SK-N-SH treated with all-trans-retinoic acid at 6 μM for 48 hours (cell line): ENCODE measurements at regions not wholly inside any gene's neighbourhood (a gene's known extent, or its start where the extent isn't known, plus 50 kb on each side); places are given as distances from the start of the nearest gene placed in this dataset.

ENCODE experiments used
- ATAC-seq: fragments of 200-7000 bp; cut with Tn5 transposase; 3 replicates; pipeline ENCODE4 v1.9.1; 2020; ENCODE audit warnings: mild to moderate bottlenecking, moderate library complexity
- ARNTL ChIP-seq: fragments of 450-650 bp; formaldehyde crosslinking; IDR thresholded peaks from 2 replicates; pipeline ENCODE4 v1.5.0; 2020; ENCODE audit warnings: low read depth, mild to moderate bottlenecking, moderate library complexity, borderline replicate concordance
- BACH2 ChIP-seq: fragments of 250-450 bp; sonication (Bioruptor Pico); IDR thresholded peaks from 2 replicates; pipeline ENCODE4 v1.9.0; 2021; ENCODE audit warnings: mild to moderate bottlenecking, borderline replicate concordance
- CSDC2 ChIP-seq: fragments of 250-450 bp; sonication (Bioruptor Pico); IDR thresholded peaks from 2 replicates; pipeline ENCODE4 v1.5.0; 2020; ENCODE audit warnings: mild to moderate bottlenecking, moderate library complexity
- ESRRG ChIP-seq: fragments of 250-450 bp; sonication (Bioruptor Pico); IDR thresholded peaks from 2 replicates; pipeline ENCODE4 v1.6.1; 2021; ENCODE audit warnings: mild to moderate bottlenecking
- GLIS3 ChIP-seq: fragments of 250-450 bp; sonication (Bioruptor Pico); IDR thresholded peaks from 2 replicates; pipeline ENCODE4 v1.5.0; 2020; ENCODE audit warnings: mild to moderate bottlenecking, moderate library complexity
- ISL1 ChIP-seq: fragments of 250-450 bp; sonication (Bioruptor Pico); IDR thresholded peaks from 2 replicates; pipeline ENCODE4 v2.1.2; 2022; ENCODE audit warnings: mild to moderate bottlenecking, moderate library complexity
- OSR1 ChIP-seq: fragments of 250-450 bp; sonication (Bioruptor Pico); IDR thresholded peaks from 2 replicates; pipeline ENCODE4 v1.8.0; 2022; ENCODE audit warnings: moderate library complexity, mild to moderate bottlenecking, inconsistent platforms
- PPARA ChIP-seq: fragments of 250-450 bp; sonication (Bioruptor Pico); IDR thresholded peaks from 2 replicates; pipeline ENCODE4 v1.5.0; 2020; ENCODE audit warnings: mild to moderate bottlenecking, borderline replicate concordance
- RARB ChIP-seq: fragments of 250-450 bp; sonication (Bioruptor Pico); IDR thresholded peaks from 2 replicates; pipeline ENCODE4 v1.8.0; 2021; ENCODE audit warnings: mild to moderate bottlenecking, moderate library complexity
- SNAI2 ChIP-seq: fragments of 250-450 bp; sonication (Bioruptor Pico); IDR thresholded peaks from 2 replicates; pipeline ENCODE4 v1.5.0; 2020; ENCODE audit warnings: mild to moderate bottlenecking, moderate library complexity
- TCF4 ChIP-seq: fragments of 250-450 bp; sonication (Bioruptor Pico); IDR thresholded peaks from 2 replicates; pipeline ENCODE4 v1.8.0; 2021; ENCODE audit warnings: mild to moderate bottlenecking, moderate library complexity, borderline replicate concordance
- TOX ChIP-seq: fragments of 250-450 bp; sonication (Bioruptor Pico); IDR thresholded peaks from 2 replicates; pipeline ENCODE4 v1.8.0; 2021; ENCODE audit warnings: mild to moderate bottlenecking, moderate library complexity, borderline replicate concordance
- ZC3H10 ChIP-seq: fragments of 250-450 bp; sonication (Bioruptor Pico); IDR thresholded peaks from 2 replicates; pipeline ENCODE4 v1.5.1; 2021; ENCODE audit warnings: mild to moderate bottlenecking, moderate library complexity
- ZFP3 ChIP-seq: fragments of 250-450 bp; sonication (Bioruptor Pico); IDR thresholded peaks from 2 replicates; pipeline ENCODE4 v1.5.0; 2020; ENCODE audit warnings: mild to moderate bottlenecking, moderate library complexity
- ZFP30 ChIP-seq: fragments of 450-650 bp; formaldehyde crosslinking; IDR thresholded peaks from 2 replicates; pipeline ENCODE4 v1.5.0; 2022; ENCODE audit warnings: mild to moderate bottlenecking, moderate library complexity
- ZNF565 ChIP-seq: fragments of 450-650 bp; formaldehyde crosslinking; conservative IDR thresholded peaks from 2 replicates; pipeline ENCODE4 v1.5.0; 2020; ENCODE audit warnings: low read depth, mild to moderate bottlenecking, moderate library complexity
- ZNF70 ChIP-seq: fragments of 450-650 bp; formaldehyde crosslinking; IDR thresholded peaks from 2 replicates; pipeline ENCODE4 v1.5.0; 2020; ENCODE audit warnings: mild to moderate bottlenecking, moderate library complexity
- ZNF8 ChIP-seq: fragments of 450-650 bp; formaldehyde crosslinking; IDR thresholded peaks from 2 replicates; pipeline ENCODE4 v1.5.0; 2020; ENCODE audit warnings: mild to moderate bottlenecking, moderate library complexity
- TF ChIP-seq, protein P1 (sequence below): fragments of 250-450 bp; sonication (Bioruptor Pico); IDR thresholded peaks from 2 replicates; pipeline ENCODE4 v1.5.0; 2020; ENCODE audit warnings: mild to moderate bottlenecking, moderate library complexity
- TF ChIP-seq, protein P2 (sequence below): fragments of 250-450 bp; sonication (Bioruptor Pico); IDR thresholded peaks from 2 replicates; pipeline ENCODE4 v1.8.0; 2020; ENCODE audit warnings: mild to moderate bottlenecking, moderate library complexity, borderline replicate concordance
- TF ChIP-seq, protein P3 (sequence below): fragments of 250-450 bp; sonication (Bioruptor Pico); IDR thresholded peaks from 2 replicates; pipeline ENCODE4 v1.5.1; 2020; ENCODE audit warnings: low read depth, mild to moderate bottlenecking, moderate library complexity
- TF ChIP-seq, protein P4 (sequence below): fragments of 250-450 bp; sonication (Bioruptor Pico); IDR thresholded peaks from 2 replicates; pipeline ENCODE4 v1.5.1; 2021; ENCODE audit warnings: mild to moderate bottlenecking, moderate library complexity
- TF ChIP-seq, protein P5 (sequence below): fragments of 250-450 bp; sonication (Bioruptor Pico); IDR thresholded peaks from 2 replicates; pipeline ENCODE4 v1.8.0; 2021; ENCODE audit warnings: low read depth, mild to moderate bottlenecking, moderate library complexity, borderline replicate concordance

DNA sequence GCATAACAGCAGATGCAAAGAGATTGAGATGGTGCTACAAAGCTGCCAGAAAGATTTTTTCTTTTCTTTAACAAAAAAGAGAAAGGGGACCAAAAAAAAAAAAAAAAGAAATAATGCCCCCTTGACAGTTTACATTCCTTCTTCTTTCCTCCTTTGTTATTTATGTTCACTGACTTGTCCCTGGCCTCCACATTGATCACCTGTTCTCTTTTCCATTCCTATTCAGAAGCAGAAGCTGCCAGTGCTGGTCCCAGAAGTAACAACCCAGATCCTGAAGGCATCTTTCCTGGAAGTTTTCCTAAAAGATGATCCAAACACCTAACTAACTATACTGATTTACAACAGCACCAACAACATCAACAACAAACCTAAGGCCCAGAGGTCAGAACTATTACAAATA is 728.1 kb downstream of the KCNJ2 start:
- TF ChIP-seq PPARA (no peak), BACH2 (no peak), ARNTL (CRISPR knock-in tag) (no peak), ZC3H10 (CRISPR knock-in tag) (no peak)
- no peak for ATAC-seq

DNA sequence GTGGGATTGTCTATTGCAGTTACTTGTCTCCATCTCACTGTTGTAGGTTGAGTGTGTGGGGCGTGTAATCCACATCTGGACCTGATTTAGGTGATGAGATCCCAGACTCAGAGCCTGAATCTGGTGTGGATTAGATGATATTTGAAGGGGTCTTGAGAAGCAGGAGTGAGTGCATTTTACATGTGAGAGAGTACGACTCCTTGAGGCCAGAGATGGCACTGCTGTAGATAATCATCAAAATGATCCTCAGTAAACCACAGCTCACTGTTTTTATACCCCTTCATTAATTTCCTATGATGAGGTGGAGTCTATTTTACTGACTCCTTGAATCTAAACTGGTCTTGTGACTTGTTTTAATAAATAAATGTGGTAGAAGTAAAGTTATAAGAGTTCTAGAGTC is 732.5 kb downstream of the KCNJ2 start:
- ATAC-seq = no peak
- TF ChIP-seq, protein P1, sequence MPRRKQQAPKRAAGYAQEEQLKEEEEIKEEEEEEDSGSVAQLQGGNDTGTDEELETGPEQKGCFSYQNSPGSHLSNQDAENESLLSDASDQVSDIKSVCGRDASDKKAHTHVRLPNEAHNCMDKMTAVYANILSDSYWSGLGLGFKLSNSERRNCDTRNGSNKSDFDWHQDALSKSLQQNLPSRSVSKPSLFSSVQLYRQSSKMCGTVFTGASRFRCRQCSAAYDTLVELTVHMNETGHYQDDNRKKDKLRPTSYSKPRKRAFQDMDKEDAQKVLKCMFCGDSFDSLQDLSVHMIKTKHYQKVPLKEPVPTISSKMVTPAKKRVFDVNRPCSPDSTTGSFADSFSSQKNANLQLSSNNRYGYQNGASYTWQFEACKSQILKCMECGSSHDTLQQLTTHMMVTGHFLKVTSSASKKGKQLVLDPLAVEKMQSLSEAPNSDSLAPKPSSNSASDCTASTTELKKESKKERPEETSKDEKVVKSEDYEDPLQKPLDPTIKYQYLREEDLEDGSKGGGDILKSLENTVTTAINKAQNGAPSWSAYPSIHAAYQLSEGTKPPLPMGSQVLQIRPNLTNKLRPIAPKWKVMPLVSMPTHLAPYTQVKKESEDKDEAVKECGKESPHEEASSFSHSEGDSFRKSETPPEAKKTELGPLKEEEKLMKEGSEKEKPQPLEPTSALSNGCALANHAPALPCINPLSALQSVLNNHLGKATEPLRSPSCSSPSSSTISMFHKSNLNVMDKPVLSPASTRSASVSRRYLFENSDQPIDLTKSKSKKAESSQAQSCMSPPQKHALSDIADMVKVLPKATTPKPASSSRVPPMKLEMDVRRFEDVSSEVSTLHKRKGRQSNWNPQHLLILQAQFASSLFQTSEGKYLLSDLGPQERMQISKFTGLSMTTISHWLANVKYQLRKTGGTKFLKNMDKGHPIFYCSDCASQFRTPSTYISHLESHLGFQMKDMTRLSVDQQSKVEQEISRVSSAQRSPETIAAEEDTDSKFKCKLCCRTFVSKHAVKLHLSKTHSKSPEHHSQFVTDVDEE (CRISPR knock-in tag) = no peak
- TF ChIP-seq BACH2 (no peak), ZNF565 (CRISPR knock-in tag) (no peak), ARNTL (CRISPR knock-in tag) (no peak), TOX (no peak), PPARA (no peak), ZFP30 (CRISPR knock-in tag) (no peak), RARB (CRISPR knock-in tag) (no peak), ESRRG (CRISPR knock-in tag) (no peak), OSR1 (CRISPR knock-in tag) (no peak), ZFP3 (CRISPR knock-in tag) (no peak), GLIS3 (no peak), CSDC2 (CRISPR knock-in tag) (no peak), ZNF8 (no peak), ZNF70 (CRISPR knock-in tag) (no peak)
- TF ChIP-seq, protein P2, sequence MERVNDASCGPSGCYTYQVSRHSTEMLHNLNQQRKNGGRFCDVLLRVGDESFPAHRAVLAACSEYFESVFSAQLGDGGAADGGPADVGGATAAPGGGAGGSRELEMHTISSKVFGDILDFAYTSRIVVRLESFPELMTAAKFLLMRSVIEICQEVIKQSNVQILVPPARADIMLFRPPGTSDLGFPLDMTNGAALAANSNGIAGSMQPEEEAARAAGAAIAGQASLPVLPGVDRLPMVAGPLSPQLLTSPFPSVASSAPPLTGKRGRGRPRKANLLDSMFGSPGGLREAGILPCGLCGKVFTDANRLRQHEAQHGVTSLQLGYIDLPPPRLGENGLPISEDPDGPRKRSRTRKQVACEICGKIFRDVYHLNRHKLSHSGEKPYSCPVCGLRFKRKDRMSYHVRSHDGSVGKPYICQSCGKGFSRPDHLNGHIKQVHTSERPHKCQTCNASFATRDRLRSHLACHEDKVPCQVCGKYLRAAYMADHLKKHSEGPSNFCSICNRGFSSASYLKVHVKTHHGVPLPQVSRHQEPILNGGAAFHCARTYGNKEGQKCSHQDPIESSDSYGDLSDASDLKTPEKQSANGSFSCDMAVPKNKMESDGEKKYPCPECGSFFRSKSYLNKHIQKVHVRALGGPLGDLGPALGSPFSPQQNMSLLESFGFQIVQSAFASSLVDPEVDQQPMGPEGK (CRISPR knock-in tag) = no peak
- TF ChIP-seq, protein P3, sequence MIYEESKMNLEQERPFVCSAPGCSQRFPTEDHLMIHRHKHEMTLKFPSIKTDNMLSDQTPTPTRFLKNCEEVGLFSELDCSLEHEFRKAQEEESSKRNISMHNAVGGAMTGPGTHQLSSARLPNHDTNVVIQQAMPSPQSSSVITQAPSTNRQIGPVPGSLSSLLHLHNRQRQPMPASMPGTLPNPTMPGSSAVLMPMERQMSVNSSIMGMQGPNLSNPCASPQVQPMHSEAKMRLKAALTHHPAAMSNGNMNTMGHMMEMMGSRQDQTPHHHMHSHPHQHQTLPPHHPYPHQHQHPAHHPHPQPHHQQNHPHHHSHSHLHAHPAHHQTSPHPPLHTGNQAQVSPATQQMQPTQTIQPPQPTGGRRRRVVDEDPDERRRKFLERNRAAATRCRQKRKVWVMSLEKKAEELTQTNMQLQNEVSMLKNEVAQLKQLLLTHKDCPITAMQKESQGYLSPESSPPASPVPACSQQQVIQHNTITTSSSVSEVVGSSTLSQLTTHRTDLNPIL (CRISPR knock-in tag) = no peak
- TF ChIP-seq, protein P4, sequence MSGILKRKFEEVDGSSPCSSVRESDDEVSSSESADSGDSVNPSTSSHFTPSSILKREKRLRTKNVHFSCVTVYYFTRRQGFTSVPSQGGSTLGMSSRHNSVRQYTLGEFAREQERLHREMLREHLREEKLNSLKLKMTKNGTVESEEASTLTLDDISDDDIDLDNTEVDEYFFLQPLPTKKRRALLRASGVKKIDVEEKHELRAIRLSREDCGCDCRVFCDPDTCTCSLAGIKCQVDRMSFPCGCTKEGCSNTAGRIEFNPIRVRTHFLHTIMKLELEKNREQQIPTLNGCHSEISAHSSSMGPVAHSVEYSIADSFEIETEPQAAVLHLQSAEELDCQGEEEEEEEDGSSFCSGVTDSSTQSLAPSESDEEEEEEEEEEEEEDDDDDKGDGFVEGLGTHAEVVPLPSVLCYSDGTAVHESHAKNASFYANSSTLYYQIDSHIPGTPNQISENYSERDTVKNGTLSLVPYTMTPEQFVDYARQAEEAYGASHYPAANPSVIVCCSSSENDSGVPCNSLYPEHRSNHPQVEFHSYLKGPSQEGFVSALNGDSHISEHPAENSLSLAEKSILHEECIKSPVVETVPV (CRISPR knock-in tag) = no peak
- TF ChIP-seq, all 23 proteins: peak for 0

DNA sequence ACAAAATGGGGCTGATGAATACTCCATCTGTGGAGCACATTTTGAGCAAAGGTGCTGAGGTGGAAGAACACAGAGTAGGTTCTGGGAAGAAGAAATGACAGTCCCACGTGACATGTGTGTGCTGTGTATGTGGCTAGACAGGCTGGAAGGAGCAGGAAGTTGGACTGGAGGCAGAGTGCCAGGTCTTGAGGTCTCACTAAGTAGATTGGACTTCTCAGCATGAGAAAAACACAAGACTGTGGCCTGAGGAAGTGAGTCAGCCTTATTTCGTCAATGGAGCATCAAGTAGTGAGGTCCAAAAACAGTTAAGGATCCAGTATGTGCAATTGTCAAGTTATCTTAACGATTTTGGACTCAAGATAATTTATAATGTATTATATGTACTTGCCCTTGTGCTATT is 736.5 kb downstream of the KCNJ2 start:
- ATAC-seq = peak; percentile 92
- TF ChIP-seq ZFP30 (CRISPR knock-in tag) (no peak), TOX (peak; percentile 93), ZC3H10 (CRISPR knock-in tag) (0 out of 2 replicates have a peak, but pooled peaks have one; percentile 38)

DNA sequence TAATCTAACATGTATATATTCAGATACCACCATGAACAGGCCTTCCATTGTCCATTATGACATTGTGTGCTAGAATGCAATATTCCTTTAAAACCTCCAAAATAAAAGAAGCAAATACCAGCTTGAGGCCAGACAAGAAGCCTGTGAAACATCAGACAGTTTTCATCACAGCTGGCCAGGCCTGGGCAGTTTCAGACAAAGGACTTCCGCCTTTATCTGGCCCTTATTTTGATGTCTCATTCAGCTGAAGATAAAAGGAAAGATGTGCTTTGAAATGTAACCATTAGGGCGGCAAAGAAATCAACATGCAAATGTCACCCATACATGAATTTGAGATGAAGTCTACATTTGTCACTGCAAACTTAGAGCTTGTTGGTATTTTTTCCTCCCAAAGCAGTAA is 737.5 kb downstream of the KCNJ2 start:
- TF ChIP-seq, protein P5, sequence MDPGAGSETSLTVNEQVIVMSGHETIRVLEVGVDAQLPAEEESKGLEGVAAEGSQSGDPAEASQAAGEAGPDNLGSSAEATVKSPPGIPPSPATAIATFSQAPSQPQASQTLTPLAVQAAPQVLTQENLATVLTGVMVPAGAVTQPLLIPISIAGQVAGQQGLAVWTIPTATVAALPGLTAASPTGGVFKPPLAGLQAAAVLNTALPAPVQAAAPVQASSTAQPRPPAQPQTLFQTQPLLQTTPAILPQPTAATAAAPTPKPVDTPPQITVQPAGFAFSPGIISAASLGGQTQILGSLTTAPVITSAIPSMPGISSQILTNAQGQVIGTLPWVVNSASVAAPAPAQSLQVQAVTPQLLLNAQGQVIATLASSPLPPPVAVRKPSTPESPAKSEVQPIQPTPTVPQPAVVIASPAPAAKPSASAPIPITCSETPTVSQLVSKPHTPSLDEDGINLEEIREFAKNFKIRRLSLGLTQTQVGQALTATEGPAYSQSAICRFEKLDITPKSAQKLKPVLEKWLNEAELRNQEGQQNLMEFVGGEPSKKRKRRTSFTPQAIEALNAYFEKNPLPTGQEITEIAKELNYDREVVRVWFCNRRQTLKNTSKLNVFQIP (CRISPR knock-in tag) = no peak
- TF ChIP-seq, protein P1 (CRISPR knock-in tag) = peak; percentile 83; the same call in 1 of the 2 replicates
- no peak for TF ChIP-seq GLIS3
- TF ChIP-seq ISL1 (CRISPR knock-in tag) = peak; percentile 36
- TF ChIP-seq ZFP3 (CRISPR knock-in tag) = no peak
- 0 out of 2 replicates have a peak, but pooled peaks have one; percentile 24 for TF ChIP-seq ZNF8
- peak; percentile 57; the same call in 1 of the 2 replicates for TF ChIP-seq TOX
- TF ChIP-seq PPARA = no peak
- TF ChIP-seq RARB (CRISPR knock-in tag) = 0 out of 2 replicates have a peak, but pooled peaks have one; percentile 54
- TF ChIP-seq, protein P4 (CRISPR knock-in tag) = 0 out of 2 replicates have a peak, but pooled peaks have one; percentile 57
- TF ChIP-seq TCF4 (CRISPR knock-in tag) = peak; percentile 94
- TF ChIP-seq SNAI2 (CRISPR knock-in tag) = 0 out of 2 replicates have a peak, but pooled peaks have one; percentile 37
- no peak for TF ChIP-seq ZFP30 (CRISPR knock-in tag)
- TF ChIP-seq, all 23 proteins: peak for 8
- ATAC-seq = peak; percentile 73
